VCaP (cell line): ENCODE measurements at regions not wholly inside any gene's neighbourhood (a gene's known extent, or its start where the extent isn't known, plus 50 kb on each side); places are given as distances from the start of the nearest gene placed in this dataset.

Source experiments
- H3K27ac ChIP-seq: fragments of 450-650 bp; 2 replicates; pipeline ENCODE4 v1.5.1; 2017
- TF ChIP-seq, protein P1 (sequence below): fragments of 450-650 bp; conservative IDR thresholded peaks from 2 replicates; pipeline ENCODE4 v1.5.1; 2017; ENCODE audit warnings: mild to moderate bottlenecking, moderate library complexity

DNA sequence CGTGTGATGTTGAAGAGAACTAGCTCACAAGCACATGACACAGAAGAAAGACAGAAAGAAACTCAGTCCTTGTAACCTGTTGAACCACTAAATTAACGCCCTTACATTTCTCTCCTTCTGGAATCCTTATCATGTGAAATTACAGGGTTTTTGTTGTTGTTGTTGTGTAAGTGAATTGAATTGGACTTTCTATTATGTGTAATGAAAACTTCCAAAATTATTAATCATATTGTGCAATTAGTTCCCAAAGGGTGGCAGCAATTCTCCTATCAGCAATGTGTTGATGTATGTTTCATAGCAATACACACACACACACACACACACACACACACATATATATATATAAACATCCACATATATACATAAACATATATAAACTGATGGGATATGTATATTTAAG is 402.2 kb upstream of the TCF4 start:
- TF ChIP-seq, protein P1, sequence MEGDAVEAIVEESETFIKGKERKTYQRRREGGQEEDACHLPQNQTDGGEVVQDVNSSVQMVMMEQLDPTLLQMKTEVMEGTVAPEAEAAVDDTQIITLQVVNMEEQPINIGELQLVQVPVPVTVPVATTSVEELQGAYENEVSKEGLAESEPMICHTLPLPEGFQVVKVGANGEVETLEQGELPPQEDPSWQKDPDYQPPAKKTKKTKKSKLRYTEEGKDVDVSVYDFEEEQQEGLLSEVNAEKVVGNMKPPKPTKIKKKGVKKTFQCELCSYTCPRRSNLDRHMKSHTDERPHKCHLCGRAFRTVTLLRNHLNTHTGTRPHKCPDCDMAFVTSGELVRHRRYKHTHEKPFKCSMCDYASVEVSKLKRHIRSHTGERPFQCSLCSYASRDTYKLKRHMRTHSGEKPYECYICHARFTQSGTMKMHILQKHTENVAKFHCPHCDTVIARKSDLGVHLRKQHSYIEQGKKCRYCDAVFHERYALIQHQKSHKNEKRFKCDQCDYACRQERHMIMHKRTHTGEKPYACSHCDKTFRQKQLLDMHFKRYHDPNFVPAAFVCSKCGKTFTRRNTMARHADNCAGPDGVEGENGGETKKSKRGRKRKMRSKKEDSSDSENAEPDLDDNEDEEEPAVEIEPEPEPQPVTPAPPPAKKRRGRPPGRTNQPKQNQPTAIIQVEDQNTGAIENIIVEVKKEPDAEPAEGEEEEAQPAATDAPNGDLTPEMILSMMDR: no peak
- no peak overlapping the region for H3K27ac ChIP-seq

DNA sequence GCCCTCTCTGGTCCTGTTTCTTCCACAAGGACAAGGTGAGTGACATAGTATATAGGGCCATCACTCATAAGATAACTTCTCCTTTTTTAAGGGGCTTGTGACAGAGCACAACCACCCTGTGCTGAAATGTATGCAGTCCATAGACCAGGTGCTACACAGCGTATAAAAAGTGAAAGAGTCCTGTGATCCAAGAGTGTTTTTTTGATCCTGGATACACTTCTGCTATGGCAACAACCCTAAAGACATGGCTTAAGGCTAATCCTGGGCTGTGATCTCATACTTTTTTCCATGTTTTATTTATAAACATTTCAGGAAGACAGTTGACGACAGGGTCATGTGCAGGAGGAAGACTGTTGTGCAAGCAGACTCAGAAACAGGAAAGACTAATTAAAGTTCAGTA is 400.5 kb upstream of the TCF4 start:
- H3K27ac ChIP-seq: no peak overlapping the region
- TF ChIP-seq, protein P1: no peak

DNA sequence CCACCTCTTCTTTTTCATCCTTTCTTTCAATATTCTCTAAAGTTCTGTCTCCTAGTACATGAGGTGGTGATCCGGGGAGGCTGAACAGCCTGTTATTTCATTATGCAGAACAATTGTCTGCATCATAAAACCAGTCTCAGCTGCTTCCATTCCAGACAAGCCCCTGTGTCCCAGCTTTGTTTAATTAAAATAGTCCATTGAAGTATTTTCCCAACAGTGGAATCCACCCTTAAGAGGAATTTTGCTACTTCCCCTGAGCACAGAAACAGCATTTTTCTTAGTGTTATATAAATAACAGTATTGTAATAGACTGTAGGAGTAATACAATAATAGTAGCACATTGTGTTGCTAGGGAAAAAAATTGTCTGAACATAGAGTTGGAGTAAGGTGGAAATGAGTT is 395.4 kb upstream of the TCF4 start:
- no peak overlapping the region for H3K27ac ChIP-seq
- TF ChIP-seq, protein P1: no peak

DNA sequence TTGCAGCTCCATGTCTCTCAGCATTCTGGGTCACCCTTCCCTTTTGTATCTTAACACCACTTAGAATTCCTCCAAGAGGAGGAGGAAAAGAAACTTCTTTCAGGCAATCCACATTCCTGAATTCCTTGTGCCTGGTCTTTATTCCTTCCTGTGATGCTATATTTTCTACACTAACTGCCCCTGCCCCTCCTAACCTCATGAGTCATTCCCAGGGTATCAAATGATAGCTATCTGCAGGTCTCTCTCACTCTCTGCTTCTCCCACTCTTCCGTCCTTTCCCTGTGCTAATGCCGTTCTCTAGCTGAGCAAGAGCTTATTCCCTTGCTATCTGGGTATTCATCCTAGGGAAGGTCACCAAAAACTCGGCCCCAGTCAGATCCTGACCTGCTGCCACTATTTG is 395.0 kb upstream of the TCF4 start:
- TF ChIP-seq, protein P1: no peak
- no peak overlapping the region for H3K27ac ChIP-seq

DNA sequence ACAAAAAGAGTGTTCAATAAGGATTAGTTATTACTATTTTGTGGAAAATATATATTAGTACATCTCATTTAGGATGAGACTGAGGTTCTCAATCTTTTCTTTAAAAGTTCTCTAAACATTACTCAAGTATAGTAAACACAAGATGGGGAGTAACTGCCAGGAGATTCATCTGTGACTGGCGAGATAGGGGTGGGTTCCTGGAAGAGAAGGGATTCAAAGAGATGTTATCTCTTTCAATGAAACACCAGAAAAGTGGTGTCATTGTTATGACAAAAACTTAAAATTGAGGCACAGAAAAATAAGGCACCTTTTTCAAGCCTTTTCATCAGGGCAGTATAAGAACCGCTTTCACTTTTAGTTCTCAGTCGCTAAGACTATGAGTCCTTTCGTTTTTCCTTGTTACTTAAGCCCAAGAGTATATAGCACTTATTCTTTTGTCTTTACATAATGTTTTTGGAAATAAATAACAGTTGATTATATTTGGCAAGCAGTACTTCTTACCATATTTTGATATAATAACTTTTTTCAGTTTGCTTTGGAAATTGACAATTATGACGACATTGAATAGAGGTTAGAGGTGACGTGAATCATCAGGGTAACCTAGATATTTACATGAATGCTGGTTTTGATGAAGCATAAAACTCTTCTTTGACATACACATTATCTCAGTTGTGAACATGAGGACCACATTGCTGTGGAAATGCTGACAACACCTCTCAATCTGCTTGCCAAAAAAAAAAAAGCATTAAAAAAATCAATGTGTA is 393.9 kb upstream of the TCF4 start:
- TF ChIP-seq, protein P1: no peak
- H3K27ac ChIP-seq: no peak overlapping the region

DNA sequence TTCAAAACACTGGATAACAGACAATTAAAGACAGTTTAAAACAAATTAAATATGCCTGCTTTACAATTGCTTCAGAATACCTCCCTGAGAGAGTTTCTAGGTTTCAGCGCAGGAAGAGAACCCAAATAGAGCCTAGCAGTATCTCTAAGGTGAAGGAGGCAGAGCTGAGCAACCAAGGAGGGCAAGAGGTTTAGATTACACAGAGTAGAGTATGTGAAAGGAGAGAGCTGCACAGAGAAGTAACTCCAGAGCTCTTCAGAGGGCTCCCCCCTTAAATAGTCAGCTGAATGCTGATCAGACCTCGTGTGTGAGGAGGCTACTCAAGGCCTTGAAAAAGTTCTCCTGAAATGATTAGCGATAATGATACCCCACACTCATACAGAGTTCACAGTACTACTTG is 386.5 kb upstream of the TCF4 start:
- TF ChIP-seq, protein P1: no peak
- no peak overlapping the region for H3K27ac ChIP-seq

DNA sequence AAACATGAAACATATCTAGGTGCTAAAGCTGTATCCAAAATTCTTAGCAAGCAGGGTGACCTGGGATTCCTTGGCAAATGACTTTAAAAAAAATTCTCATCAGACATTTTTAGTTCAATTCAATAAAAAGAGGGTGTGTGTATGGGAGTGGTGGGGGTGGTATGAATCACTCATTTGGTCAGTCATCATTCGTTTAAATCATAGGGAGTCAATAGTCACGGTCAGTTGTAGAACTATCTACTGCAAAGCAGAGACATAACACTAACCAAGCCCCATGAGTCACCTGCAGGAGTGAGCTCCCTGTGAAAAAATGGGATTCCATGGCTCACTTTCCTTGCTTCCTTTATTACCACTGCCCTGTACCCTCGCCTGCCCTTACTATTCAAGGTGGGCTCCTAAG is 380.6 kb upstream of the TCF4 start:
- TF ChIP-seq, protein P1: no peak
- H3K27ac ChIP-seq: no peak overlapping the region
